ENCODE measurements at regions not wholly inside any gene's neighbourhood (a gene's known extent, or its start where the extent isn't known, plus 50 kb on each side); places are given as distances from the start of the nearest gene placed in this dataset.

DNA sequence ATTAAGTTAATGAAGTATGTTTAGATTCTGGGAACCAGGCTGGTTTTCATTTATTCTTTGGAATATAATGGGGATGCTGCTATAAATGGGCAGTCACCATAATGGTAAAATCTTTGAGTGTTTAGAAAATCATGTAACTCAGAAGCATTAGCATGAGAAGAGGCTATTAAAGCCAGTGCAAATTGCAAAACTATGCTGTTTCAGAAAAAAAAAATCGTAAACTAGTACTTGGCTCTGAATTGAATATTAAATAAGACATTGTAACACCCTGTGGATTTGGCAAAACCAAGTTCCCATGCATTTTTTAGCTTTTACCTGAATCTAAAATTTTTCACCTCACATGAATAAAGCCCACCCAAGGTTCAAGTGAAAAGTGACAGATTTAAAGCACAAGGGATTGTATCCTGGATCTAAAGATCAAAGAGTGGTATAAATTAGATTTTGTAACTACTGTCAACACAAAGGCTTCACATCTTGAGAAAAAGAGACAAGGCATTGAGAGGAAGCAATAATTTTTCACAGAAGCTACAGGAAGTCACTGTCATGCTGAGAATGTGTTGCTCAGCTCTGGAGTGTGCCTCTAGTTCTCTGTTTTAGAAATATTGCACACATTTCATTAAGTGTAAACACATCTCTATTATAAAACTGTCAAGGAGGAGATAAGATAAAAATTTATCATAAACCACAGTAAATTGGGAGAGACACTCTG is 142.2 kb downstream of the ABCA8 start:
- in situ Hi-C loops (cut with HindIII; ENCODE audit: low pct_unique_long_range_greater_than_20kb, low sequenced_read_pairs), result no loop called here
- DNase-seq (ENCODE audit: low read depth), result no peak

DNA sequence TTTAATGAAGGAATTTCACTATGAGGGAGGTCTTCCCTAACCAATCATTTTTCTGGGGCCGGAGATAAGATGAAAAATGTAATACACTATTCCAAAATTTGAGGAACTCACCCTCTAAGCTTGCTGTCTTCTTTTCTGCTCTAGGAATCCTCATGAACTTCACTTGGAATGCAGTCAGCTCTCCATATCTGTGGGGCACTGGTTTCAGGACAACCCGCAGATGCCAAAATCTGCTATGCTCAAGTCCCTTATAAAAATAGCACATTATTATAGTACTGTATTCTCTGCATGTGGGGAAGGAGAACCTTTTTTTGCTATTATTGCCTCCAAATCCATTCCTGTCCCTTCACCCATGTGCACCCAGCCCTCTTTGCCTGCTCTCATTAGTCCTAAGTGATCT is 146.0 kb downstream of the ABCA8 start:
- in situ Hi-C loops (cut with HindIII; ENCODE audit: low pct_unique_long_range_greater_than_20kb, low sequenced_read_pairs), result no loop called here
- DNase-seq (ENCODE audit: low read depth), result no peak

DNA sequence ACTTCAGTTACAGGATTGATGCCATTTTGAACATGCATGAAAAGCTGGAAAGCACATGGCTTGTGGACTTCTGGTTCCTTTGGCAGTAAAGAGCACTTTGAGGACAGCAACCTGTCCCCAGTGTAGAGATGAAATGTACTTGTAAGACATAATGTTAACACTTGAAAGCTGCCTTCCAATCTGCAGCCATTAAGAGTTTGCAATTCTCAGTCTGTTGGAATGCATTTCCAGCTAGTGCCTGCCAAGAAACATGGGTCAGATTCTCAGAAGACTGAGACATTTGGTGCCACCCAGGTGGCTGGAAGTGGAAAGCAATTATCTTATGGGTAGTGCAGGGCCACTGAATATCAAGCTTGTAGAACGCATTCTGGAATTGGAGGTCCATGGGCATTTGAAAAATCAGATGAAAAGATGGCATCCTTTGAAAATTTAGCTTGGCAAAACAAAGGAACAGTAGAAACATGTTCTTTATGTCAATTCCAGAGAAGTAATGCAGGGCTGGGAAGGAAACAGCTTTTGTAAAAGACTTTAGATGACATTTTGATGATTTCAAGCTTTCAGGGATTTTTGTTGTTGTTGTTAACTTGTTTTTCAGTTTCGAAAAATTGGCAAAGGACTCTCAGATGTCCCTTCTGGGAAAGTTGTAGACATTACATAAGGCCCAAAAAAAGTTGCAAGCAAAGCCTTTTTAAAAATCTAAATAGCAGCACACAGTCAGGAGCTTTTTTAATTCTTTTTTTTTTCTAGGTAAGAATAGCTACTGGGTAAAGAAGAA is 147.0 kb downstream of the ABCA8 start:
- in situ Hi-C loops (cut with HindIII; ENCODE audit: low pct_unique_long_range_greater_than_20kb, low sequenced_read_pairs), result no loop called here
- DNase-seq (ENCODE audit: low read depth), result no peak

DNA sequence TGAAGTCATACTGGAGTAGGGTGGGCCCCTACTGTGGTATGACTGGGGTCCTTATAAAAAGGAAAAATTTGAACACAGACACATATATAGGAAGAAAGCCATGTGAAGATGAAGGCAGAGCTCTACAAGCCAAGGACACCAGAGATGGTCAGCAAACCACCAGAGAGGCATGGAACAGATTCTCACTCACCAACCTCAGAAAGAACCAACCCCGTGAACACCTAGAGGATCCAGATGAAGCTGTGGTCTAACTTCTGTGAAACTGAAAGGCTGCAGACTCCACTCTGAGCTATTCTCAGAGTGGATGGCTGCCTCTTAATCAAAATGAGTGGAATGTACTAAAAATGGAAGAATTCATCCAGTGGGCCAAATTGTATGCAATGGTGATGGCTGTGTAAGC is 149.6 kb downstream of the ABCA8 start:
- no peak for DNase-seq (ENCODE audit: low read depth)
- in situ Hi-C loops (cut with HindIII; ENCODE audit: low pct_unique_long_range_greater_than_20kb, low sequenced_read_pairs), result no loop called here

DNA sequence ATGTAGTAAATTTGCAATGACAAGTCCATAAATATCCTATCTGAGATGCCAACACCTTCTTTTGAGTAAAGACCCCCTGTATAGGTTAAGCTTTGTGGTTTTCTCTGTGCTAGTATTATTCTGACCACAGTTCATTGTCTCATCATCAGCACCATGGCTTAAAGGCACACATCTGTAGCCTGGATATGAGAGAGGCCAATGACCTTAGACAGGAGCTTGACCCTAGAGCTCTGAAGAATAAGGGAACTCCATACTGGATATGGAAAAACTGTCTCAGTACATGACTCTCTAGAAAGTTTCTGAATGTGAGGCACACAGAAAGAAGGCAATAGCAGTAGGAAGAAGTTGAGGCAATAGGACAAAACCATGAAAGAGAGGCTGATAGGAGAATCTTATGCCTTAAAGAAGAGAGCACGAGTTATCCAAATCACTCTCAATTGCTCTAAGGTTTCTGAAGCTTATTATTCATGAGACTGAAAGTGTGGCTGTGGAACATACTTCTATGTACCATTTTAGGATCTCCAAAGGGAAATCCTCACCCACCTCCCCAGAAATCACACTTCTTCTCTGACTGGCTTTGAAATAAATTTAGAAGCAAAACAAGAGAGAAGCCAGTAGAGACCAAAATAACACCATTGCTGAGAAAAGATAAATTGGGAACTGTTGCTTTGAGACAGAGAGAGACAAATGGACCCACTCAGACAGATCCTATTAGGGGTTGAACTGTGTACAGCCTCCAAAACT is 150.2 kb downstream of the ABCA8 start:
- in situ Hi-C loops (cut with HindIII; ENCODE audit: low pct_unique_long_range_greater_than_20kb, low sequenced_read_pairs), result no loop called here
- DNase-seq (ENCODE audit: low read depth), result no peak

DNA sequence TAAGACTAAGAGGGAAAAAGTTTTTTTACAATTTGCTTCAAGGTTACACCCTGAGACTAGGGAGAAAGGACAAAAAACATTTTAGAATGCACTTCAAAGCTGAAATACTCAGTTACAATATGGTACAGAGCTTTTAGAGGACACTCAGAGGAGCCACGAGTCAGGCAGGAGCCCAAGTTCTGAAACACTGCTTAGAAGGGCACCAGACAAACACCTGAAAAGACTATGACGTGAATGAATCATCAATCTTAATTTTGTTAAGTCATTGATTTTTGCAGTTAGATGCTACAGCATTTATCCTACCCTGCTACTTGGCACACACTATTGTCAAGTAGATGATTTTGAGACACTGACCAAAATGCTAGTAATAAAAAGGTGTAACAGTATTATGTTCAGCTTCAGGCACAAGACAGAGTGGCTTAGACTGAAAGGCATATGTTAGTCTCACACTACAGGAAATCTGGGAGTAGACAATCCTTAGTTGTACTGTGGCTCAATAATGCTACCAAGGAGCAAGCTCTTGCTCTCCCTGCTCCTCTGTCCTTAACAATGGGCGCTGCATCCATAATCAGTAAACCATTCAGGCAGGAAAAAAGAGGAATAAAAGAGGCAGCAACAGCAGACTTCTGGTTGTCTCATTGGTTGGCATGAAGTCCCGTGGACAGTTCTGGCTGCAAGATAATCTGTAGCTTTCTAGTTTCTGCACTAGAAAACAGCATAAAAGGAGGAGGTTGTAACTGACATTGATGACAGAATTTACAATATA is 151.8 kb downstream of the ABCA8 start:
- DNase-seq (ENCODE audit: low read depth), result no peak

DNA sequence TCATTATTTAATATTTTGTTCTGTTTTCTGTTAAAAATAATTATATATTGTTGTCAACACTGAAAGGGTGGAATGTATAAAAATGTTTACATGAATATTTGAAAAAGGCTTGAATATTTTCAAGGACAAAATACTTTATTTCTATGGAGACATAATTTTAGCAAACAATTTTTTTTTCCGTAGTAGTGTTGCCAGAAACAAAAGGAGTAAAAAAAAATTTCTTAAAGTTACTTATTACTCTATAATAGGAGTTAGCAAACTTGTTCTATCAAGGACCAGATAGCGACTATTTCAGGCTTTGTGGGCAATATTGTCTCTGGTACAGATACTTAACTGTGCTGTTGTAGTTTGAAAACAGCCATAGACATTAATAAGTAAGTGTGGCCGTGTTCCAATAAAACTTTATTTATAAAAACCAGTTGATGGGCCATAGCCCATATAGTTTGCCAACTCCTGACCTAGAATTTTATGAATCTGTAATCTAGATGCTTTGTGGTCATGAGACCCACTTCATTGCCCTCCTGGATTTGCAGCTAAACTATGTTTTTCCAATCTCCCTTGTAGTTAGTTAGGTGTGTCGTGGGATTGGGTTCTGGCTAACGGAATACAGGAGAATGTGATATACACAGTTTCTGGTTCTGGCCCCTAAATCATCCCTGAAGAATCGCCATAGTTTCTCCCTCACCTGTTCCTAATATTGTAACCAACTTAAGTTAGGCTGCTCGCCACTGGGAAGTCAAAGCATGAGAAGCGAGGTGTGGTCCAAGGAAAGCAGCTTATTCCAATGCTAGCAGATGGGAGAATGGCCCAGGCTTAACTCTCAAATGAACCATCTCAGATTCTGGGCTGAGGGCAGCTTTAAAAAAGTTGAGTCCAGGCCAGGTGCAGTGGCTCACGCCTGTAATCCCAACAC is 153.6 kb downstream of the ABCA8 start:
- in situ Hi-C loops (cut with HindIII; ENCODE audit: low pct_unique_long_range_greater_than_20kb, low sequenced_read_pairs), result no loop called here
- DNase-seq (ENCODE audit: low read depth), result no peak

More for the DNA sequence above, 151.8 kb downstream of the ABCA8 start:
- in situ Hi-C loops (cut with HindIII; ENCODE audit: low pct_unique_long_range_greater_than_20kb, low sequenced_read_pairs), result no loop called here

DNA sequence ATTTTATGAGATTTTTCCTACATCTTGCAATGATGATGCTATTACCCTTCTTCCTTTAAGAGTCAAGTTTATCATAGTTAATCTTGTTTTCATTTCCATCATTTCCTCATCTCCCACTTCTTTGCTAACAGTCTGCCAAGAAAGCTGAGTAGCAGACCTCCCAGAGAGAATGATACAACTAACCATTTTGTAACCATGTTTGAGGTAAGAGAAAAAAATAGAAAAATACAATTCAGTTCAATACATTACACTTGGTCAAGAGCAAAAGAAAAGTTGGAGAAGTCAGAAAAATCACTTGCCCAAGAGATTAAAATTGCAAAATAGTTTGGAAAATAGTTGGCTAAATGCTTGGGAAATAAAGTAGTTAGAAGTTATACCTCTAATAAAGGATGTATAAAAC is 154.4 kb downstream of the ABCA8 start:
- in situ Hi-C loops (cut with HindIII; ENCODE audit: low pct_unique_long_range_greater_than_20kb, low sequenced_read_pairs), result no loop called here

DNA sequence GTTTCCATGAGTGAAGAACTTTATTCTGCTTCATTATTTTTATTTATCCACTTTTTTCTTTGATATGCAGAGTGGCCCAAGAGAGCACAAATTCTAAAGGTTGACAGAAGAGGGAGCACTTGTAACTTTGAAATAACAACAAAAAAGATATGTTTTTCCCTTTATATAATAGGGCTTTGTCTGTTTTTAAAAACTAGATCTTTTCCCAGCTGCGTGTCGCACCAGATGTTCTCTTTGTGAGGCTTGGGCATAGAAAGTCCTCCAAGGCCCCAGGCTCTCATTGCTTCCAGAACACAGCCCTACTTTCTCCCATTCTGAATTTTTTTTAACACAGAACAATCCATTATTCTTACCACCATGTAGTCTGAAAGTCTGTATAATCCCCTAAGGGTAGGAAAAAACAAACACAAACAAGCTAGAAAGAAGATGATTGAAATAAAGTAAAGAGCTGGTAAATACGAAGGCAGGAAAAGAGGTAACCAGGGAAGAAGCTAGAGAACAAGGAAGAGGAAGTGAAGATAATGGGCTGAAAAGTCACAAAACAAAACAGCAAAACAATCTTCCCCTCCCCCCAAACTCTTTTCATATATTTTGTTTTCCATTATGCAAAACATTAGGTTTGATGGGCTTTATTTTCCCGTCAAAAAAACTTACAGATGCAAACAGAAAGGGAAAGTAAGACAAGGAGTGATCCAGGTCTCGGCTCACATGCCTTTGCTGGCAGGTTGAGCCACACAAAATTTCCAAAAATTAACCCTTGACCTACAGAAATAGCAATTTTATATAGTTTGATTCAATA is 160.4 kb downstream of the ABCA8 start:
- in situ Hi-C loops (cut with HindIII; ENCODE audit: low pct_unique_long_range_greater_than_20kb, low sequenced_read_pairs), result no loop called here
- DNase-seq (ENCODE audit: low read depth), result no peak

More for the DNA sequence above, 154.4 kb downstream of the ABCA8 start:
- DNase-seq (ENCODE audit: low read depth), result no peak

DNA sequence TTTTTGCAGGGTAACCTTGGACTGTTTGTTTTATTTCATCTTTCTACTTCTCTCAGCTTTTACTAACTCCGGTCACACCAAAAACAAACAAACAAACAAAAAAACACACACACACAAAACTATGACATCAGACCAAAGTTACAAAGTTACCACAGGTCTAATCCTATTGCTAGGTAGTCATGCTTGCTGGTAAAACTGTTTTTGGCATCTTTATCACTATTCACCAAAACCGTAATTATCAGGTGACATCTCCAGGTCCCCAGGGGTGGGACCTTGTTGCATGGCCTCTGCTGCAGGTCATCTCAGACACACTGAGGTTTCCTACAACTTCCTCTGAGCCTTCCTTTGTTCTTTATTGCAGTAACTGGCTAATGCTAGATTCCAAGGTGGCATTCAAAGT is 162.3 kb downstream of the ABCA8 start:
- no peak for DNase-seq (ENCODE audit: low read depth)
- in situ Hi-C loops (cut with HindIII; ENCODE audit: low pct_unique_long_range_greater_than_20kb, low sequenced_read_pairs), result no loop called here

DNA sequence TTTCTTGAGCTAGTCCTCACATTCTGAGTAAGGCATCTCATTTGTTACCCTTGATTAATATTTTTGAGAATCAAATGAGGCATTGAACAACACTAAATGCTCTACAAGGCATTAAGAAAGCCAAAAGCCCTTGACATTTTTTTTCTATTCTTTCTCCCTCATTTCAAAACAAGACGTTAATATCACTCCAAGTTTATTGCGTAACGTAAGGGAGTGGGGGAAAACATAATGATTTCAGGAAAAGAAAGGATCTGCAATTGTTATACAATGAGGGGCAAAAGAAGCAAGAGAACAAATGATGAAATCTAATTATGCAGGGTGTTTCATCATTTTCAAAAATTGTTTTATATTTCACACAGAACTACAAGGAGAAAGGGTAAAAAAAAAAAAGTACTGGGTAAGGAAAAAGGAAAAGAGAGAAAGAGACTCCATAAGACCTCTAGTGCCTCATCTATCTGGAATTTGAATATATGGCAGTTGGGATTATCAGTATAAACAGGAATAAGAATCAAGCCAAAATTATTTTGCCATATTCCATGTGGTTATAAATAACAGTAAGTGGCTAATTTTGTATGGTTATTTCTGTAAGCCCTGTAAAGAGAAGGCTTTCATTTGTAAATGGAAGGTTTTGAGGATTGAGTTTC is 163.0 kb downstream of the ABCA8 start:
- DNase-seq (ENCODE audit: low read depth), result no peak
- in situ Hi-C loops (cut with HindIII; ENCODE audit: low pct_unique_long_range_greater_than_20kb, low sequenced_read_pairs), result no loop called here

DNA sequence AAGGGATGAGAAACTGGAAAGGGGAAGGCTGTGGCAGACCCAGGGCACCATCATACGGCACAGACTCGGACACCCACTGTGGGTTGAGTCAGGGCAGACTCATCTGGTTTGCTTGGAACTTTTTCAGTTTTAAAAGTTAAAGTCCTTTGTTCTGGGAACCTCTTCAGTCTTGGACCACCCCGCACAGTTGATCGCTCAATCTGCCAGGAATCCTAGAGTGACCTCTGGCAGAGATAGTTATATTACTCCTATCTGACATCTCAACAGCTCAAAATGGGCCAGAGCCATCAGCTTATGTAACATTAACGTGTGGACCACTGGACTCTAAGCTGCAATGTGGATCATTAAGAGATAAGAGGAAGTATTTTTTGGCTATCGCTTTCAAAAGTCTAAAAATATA is 164.3 kb downstream of the ABCA8 start:
- in situ Hi-C loops (cut with HindIII; ENCODE audit: low pct_unique_long_range_greater_than_20kb, low sequenced_read_pairs), result no loop called here
- no peak for DNase-seq (ENCODE audit: low read depth)

DNA sequence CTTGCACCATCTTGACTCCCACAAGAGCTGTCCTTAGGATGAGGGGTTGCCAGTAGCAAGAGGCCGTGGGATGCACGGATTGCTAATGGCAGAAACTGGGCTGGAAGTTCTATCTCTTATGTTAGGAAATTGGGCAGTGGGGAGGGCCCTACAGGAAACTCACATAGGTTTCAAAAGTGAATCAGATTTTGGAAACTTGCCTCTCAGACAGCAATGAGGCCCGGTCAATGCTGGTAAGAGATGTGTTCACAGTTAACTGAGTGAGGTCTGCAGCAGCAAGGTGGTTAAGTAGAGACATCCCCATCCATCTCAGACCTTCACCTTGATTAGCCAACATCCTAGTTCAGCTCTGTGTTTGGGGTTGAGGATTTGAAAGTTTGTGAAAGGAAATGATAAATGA is 164.7 kb downstream of the ABCA8 start:
- DNase-seq (ENCODE audit: low read depth), result no peak
- in situ Hi-C loops (cut with HindIII; ENCODE audit: low pct_unique_long_range_greater_than_20kb, low sequenced_read_pairs), result no loop called here

DNA sequence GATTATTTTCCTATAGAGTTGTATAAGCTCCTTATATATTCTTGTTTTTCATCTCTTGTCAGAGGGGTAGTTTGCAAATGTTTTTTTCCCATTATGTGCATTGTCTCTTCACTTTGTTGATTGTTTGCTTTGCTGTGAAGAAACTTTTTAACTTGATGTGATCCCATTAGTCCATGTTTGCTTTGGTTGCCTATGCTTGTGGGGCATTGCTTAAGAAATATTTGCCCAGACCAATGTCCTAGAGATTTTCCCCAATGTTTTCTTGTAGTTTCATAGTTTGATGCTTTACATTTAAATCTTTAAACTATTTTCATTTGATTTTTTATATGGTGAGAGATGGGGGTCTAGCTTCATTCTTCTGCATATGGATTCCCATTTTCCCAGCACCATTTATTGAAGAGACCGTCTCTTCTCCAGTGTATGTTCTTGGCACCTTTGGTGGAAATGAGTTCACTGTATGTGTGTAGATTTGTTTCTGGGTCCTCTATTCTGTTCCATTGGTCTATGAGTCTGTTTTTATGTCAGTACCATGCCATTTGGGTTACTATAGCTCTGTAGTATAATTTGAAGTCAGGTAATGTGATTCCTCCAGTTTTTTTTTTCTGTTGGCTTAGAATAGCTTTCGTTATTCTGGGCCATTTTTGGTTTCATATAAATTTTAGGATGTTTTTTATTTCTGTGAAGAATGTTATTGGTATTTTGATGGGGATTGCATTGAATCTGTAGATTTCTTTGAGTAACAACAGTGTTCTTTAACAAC is 165.8 kb downstream of the ABCA8 start:
- no peak for DNase-seq (ENCODE audit: low read depth)
- in situ Hi-C loops (cut with HindIII; ENCODE audit: low pct_unique_long_range_greater_than_20kb, low sequenced_read_pairs), result no loop called here

DNA sequence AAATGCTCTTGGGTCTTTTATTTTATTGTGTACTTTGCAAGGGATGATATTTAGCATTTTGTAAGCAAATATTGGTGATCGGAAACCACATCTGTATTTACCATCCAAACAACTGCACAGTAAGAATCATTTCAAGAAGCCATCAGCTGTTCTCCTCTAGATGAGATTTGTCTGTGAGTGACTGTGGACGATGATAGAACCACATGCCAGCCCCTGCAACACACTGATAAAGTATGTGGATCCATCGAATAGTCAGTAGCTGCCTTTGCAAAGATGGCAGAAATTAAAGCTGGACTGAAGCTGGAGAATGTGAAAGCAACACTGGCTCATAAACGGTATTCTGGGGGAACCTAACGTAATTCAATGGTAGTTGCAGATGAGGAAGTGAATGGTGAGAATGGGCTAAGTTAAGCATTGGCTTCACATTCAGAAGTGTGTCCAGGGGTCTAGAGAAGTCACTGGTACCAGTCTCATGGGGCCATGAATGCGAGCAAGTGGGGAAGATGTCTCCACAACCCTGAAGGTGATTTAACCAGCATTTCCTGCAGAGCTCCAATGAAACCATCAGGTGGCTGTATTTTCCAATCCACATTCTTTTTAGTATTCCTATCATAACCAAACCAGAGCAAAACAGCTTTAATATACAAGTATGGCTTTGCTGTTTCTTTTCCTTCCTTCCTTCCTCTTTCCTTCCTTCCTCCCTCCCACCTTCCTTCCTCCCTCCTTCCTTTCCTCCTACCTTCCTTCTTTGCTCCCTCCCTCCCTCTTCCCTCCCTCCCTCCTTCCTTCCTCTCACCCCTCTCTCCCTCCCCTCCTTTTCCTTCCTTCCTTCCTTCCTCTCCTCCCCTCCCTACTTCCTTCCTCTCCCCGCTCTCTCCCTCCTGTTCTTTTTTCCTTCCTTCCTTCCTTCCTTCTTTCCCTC is 169.4 kb downstream of the ABCA8 start:
- in situ Hi-C loops (cut with HindIII; ENCODE audit: low pct_unique_long_range_greater_than_20kb, low sequenced_read_pairs), result no loop called here

More for the DNA sequence above, 169.4 kb downstream of the ABCA8 start:
- DNase-seq (ENCODE audit: low read depth), result no peak

Measured in Caki2 (cell line).